ENCODE measurements at regions not wholly inside any gene's neighbourhood (a gene's known extent, or its start where the extent isn't known, plus 50 kb on each side); places are given as distances from the start of the nearest gene placed in this dataset.

DNA sequence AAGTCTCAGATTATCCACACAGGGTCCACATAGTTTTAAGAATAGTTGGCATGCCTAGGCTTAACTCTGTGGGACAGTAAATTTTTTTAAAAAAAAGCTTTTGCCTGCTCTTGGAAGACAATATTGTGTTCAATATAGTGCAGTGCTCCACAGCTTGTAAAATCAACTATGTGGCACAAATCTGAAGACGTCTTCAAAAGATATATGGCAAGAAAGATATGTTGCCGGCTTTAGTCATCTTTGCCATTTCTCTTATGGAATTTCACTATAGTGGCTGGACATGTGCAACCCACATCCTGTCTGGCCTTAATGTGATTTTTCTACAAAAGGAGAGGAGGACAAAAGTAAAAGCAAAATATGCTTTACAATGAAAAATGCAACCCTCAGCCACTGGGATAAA lies 90.5 kb downstream of the MGST1 start:
- no peaks in the 10 kb centered on the region for H3K27me3 Mint-ChIP-seq (ENCODE audit: insufficient read depth)
- Histone ChIP-seq H3K4me3 (ENCODE audit: low read length) (no peak overlapping the region), H3K27me3 (ENCODE audit: control insufficient read depth, insufficient read depth, low read length, poor library complexity, severe bottlenecking) (no peaks in the 10 kb centered on the region), H3K4me1 (ENCODE audit: control insufficient read depth, insufficient read depth, low read length) (no peaks in the 10 kb centered on the region), H3K27ac (ENCODE audit: low read depth, low read length) (no peak overlapping the region), H3K9me3 (ENCODE audit: control insufficient read depth, low read length) (peaks cover 11% of the 10 kb centered on the region), H3K36me3 (ENCODE audit: control insufficient read depth, insufficient read depth, low read length) (no peaks in the 10 kb centered on the region), H3K9ac (ENCODE audit: extremely low read depth, low read length, poor library complexity, severe bottlenecking) (no peak overlapping the region)
- H3K27ac Mint-ChIP-seq, result no peak overlapping the region
- TF ChIP-seq, protein P1, sequence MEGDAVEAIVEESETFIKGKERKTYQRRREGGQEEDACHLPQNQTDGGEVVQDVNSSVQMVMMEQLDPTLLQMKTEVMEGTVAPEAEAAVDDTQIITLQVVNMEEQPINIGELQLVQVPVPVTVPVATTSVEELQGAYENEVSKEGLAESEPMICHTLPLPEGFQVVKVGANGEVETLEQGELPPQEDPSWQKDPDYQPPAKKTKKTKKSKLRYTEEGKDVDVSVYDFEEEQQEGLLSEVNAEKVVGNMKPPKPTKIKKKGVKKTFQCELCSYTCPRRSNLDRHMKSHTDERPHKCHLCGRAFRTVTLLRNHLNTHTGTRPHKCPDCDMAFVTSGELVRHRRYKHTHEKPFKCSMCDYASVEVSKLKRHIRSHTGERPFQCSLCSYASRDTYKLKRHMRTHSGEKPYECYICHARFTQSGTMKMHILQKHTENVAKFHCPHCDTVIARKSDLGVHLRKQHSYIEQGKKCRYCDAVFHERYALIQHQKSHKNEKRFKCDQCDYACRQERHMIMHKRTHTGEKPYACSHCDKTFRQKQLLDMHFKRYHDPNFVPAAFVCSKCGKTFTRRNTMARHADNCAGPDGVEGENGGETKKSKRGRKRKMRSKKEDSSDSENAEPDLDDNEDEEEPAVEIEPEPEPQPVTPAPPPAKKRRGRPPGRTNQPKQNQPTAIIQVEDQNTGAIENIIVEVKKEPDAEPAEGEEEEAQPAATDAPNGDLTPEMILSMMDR (conservative IDR thresholded peaks at IDR 0.05), result no peak
- WGBS, 2 experiments (ENCODE audit: insufficient coverage in 1 of 2, insufficient read length in 1 of 2), result 92 to 100% methylated on average over 2 of the region's 2 CpGs
- peaks cover 4% of the 10 kb centered on the region for H3K36me3 Mint-ChIP-seq (ENCODE audit: low read depth)
- H3K4me3 Mint-ChIP-seq, result no peak overlapping the region
- peaks cover 8% of the 10 kb centered on the region for H3K9me3 Mint-ChIP-seq
- DNase-seq, result no peak
- H3K4me1 Mint-ChIP-seq, result no peaks in the 10 kb centered on the region

- H3K27ac ChIP-seq (ENCODE audit: low read depth, low read length), result no peak overlapping the region
- Mint-ChIP-seq H3K4me3 (no peak overlapping the region), H3K9me3 (no peaks in the 10 kb centered on the region), H3K27me3 (ENCODE audit: insufficient read depth) (peaks cover 88% of the 10 kb centered on the region), H3K4me1 (peaks cover 18% of the 10 kb centered on the region), H3K36me3 (ENCODE audit: low read depth) (no peaks in the 10 kb centered on the region), H3K27ac (no peak overlapping the region)
- peaks cover 7% of the 10 kb centered on the region for H3K4me1 ChIP-seq (ENCODE audit: control insufficient read depth, insufficient read depth, low read length)
- TF ChIP-seq, protein P1 (conservative IDR thresholded peaks at IDR 0.05), result peak; percentile 51
- no peak overlapping the region for H3K9ac ChIP-seq (ENCODE audit: extremely low read depth, low read length, poor library complexity, severe bottlenecking)
- 88 to 100% methylated on average over 1 to 2 of the region's 2 CpGs for WGBS, 2 experiments (ENCODE audit: insufficient coverage in 1 of 2, insufficient read length in 1 of 2)
- H3K27me3 ChIP-seq (ENCODE audit: control insufficient read depth, insufficient read depth, low read length, poor library complexity, severe bottlenecking), result peaks cover 23% of the 10 kb centered on the region
- H3K36me3 ChIP-seq (ENCODE audit: control insufficient read depth, insufficient read depth, low read length), result no peaks in the 10 kb centered on the region
- H3K9me3 ChIP-seq (ENCODE audit: control insufficient read depth, low read length), result no peaks in the 10 kb centered on the region
- no peak overlapping the region for H3K4me3 ChIP-seq (ENCODE audit: low read length)
- DNase-seq, result no peak
Measured at GRCh38 chr12:16449459-16449858, 102.0 kb downstream of the MGST1 start.

DNA sequence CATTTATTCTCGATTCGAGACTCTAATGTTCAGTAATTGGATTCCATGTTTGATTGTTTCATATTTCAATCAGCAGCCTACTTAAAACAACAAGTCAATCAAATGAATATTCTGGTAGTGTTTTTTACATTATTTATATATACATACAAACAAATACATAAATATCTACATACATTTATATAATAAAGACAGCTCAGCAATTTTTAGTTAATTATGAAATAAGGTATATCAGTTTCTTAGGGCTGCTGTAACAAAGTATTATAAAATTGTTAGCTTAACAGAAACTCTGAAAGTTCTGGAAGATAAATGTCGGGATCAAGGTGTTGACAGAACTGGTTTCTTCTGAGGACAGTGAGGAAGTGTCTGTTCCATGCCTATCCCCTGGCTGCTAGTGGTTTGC lies 105.9 kb downstream of the MGST1 start:
- H3K36me3 ChIP-seq (ENCODE audit: control insufficient read depth, insufficient read depth, low read length), result no peaks in the 10 kb centered on the region
- H3K9ac ChIP-seq (ENCODE audit: extremely low read depth, low read length, poor library complexity, severe bottlenecking), result no peak overlapping the region
- DNase-seq, result no peak
- peaks cover 7% of the 10 kb centered on the region for H3K4me1 ChIP-seq (ENCODE audit: control insufficient read depth, insufficient read depth, low read length)
- no peak overlapping the region for H3K27ac ChIP-seq (ENCODE audit: low read depth, low read length)
- Mint-ChIP-seq H3K36me3 (ENCODE audit: low read depth) (no peaks in the 10 kb centered on the region), H3K27me3 (ENCODE audit: insufficient read depth) (peaks cover 64% of the 10 kb centered on the region), H3K4me3 (no peak overlapping the region), H3K9me3 (no peaks in the 10 kb centered on the region), H3K27ac (no peak overlapping the region), H3K4me1 (peaks cover 18% of the 10 kb centered on the region)
- no peak overlapping the region for H3K4me3 ChIP-seq (ENCODE audit: low read length)
- TF ChIP-seq, protein P1 (conservative IDR thresholded peaks at IDR 0.05), result no peak
- 59 to 100% methylated on average over 1 to 3 of the region's 3 CpGs for WGBS, 2 experiments (ENCODE audit: insufficient coverage in 1 of 2, insufficient read length in 1 of 2)
- H3K9me3 ChIP-seq (ENCODE audit: control insufficient read depth, low read length), result no peaks in the 10 kb centered on the region
- peaks cover 23% of the 10 kb centered on the region for H3K27me3 ChIP-seq (ENCODE audit: control insufficient read depth, insufficient read depth, low read length, poor library complexity, severe bottlenecking)
